Head of caudate nucleus (tissue), 42 donors: ENCODE measurements at regions not wholly inside any gene's neighbourhood (a gene's known extent, or its start where the extent isn't known, plus 50 kb on each side); places are given as distances from the start of the nearest gene placed in this dataset.
"Not testable (repeated sequence)": the region's sequence is repeated elsewhere in the genome, so short reads cannot be mapped to it uniquely, and the experiment has no call there.

Experiments
- DNase-seq, 42 donors: peaks; one replicate each; pipeline versions ENCODE4 v3.0.0 to v3.0.0-alpha.2; 2020 to 2021; ENCODE audit warnings: mixed read lengths in 7 of 42
- intact Hi-C: fragments of 100-400 bp; cut with DNase I; formaldehyde crosslinking; loops from one replicate; pipeline ENCODE4 v1.15.0; 2022

- intact Hi-C loops: no loop called here
- DNase-seq: no peak
These were observed 193.3 kb upstream of the KRR1 start for GRCh38 chr12:75704664-75705063.

- intact Hi-C loops: no loop called here
- DNase-seq: no peak
These were observed 192.8 kb upstream of the KRR1 start for GRCh38 chr12:75704208-75704607.

- intact Hi-C loops: no loop called here
- DNase-seq: no peak
These were observed 191.7 kb upstream of the KRR1 start for GRCh38 chr12:75703131-75703530.

- intact Hi-C loops: no loop called here
- DNase-seq: no peak
These were observed 191.2 kb upstream of the KRR1 start for GRCh38 chr12:75702477-75703093.

GRCh38 chr12:75701859-75702258 lies 190.4 kb upstream of the KRR1 start:
- DNase-seq: no peak
- intact Hi-C loops: no loop called here

- intact Hi-C loops: no loop called here
- DNase-seq: no peak
These were observed 188.5 kb upstream of the KRR1 start for GRCh38 chr12:75699728-75700496.

GRCh38 chr12:75699251-75699650 lies 187.8 kb upstream of the KRR1 start:
- intact Hi-C loops: no loop called here

GRCh38 chr12:75698052-75698451 lies 186.6 kb upstream of the KRR1 start:
- DNase-seq: no peak
- intact Hi-C loops: no loop called here

More at GRCh38 chr12:75699251-75699650, 187.8 kb upstream of the KRR1 start:
- no peak for DNase-seq

- intact Hi-C loops: no loop called here
- no peak for DNase-seq
These were observed 184.5 kb upstream of the KRR1 start for GRCh38 chr12:75695926-75696325.

- intact Hi-C loops: no loop called here
- DNase-seq: no peak
These were observed 183.3 kb upstream of the KRR1 start for GRCh38 chr12:75694534-75695268.

GRCh38 chr12:75692876-75693275 lies 181.5 kb upstream of the KRR1 start:
- DNase-seq: no peak
- intact Hi-C loops: no loop called here

GRCh38 chr12:75690296-75690955 lies 179.0 kb upstream of the KRR1 start:
- no peak for DNase-seq
- intact Hi-C loops: no loop called here

GRCh38 chr12:75686233-75686632 lies 174.8 kb upstream of the KRR1 start:
- intact Hi-C loops, DNase-seq: not testable (repeated sequence)

- DNase-seq: no peak
- intact Hi-C loops: no loop called here
These were observed 174.3 kb upstream of the KRR1 start for GRCh38 chr12:75685617-75686225.

GRCh38 chr12:75684678-75685616 lies 173.5 kb upstream of the KRR1 start:
- no peak for DNase-seq
- intact Hi-C loops: no loop called here

GRCh38 chr12:75683995-75684586 lies 172.7 kb upstream of the KRR1 start:
- intact Hi-C loops, DNase-seq: not testable (repeated sequence)

- intact Hi-C loops: no loop called here
- no peak for DNase-seq
These were observed 171.8 kb upstream of the KRR1 start for GRCh38 chr12:75683220-75683619.

- intact Hi-C loops: no loop called here
- DNase-seq: no peak
These were observed 166.1 kb upstream of the KRR1 start for GRCh38 chr12:75677522-75677921.
